ENCODE measurements at regions not wholly inside any gene's neighbourhood (a gene's known extent, or its start where the extent isn't known, plus 50 kb on each side); places are given as distances from the start of the nearest gene placed in this dataset.

GRCh38 chr7:26487780-26488515, 196.3 kb downstream of the SNX10 start:
- no peak for DNase-seq

GRCh38 chr7:26489391-26489790, 197.7 kb downstream of the SNX10 start:
- no peak for DNase-seq

- DNase-seq, result no peak
These were observed 198.4 kb downstream of the SNX10 start for GRCh38 chr7:26489906-26490639.

GRCh38 chr7:26490640-26491624, 199.3 kb downstream of the SNX10 start:
- peak in 1 of 2 donors; percentile 20 for DNase-seq

GRCh38 chr7:26492816-26493215, 201.2 kb downstream of the SNX10 start:
- no peak for DNase-seq

GRCh38 chr7:26493737-26494428, 202.2 kb downstream of the SNX10 start:
- no peak for DNase-seq

- DNase-seq, result no peak
These were observed 203.9 kb downstream of the SNX10 start for GRCh38 chr7:26495569-26495968.

GRCh38 chr7:26497801-26498596, 206.3 kb downstream of the SNX10 start:
- no peak for DNase-seq

- DNase-seq, result no peak
These were observed 207.7 kb downstream of the SNX10 start for GRCh38 chr7:26499315-26499897.

- no peak for DNase-seq
These were observed 209.2 kb downstream of the SNX10 start for GRCh38 chr7:26500749-26501352.

GRCh38 chr7:26504411-26505120, 212.9 kb downstream of the SNX10 start:
- DNase-seq, result no peak

- DNase-seq, result no peak
These were observed 214.5 kb downstream of the SNX10 start for GRCh38 chr7:26506196-26506595.

GRCh38 chr7:26507108-26507987, 215.7 kb downstream of the SNX10 start:
- DNase-seq, result no peak

GRCh38 chr7:26508481-26508880, 216.8 kb downstream of the SNX10 start:
- DNase-seq, result no peak

- DNase-seq, result no peak
These were observed 217.3 kb downstream of the SNX10 start for GRCh38 chr7:26508917-26509316.

- no peak for DNase-seq
These were observed 218.7 kb downstream of the SNX10 start for GRCh38 chr7:26510231-26510957.

- DNase-seq, result no peak
These were observed 220.2 kb downstream of the SNX10 start for GRCh38 chr7:26511866-26512265.

All from right lung (tissue), 2 donors.